Nephron progenitor cell (in vitro differentiated cells): ENCODE measurements at regions not wholly inside any gene's neighbourhood (a gene's known extent, or its start where the extent isn't known, plus 50 kb on each side); places are given as distances from the start of the nearest gene placed in this dataset.

Experiments used
- DNase-seq: peaks from one replicate; pipeline ENCODE4 v3.0.0; 2021
- H3K27ac Mint-ChIP-seq: 2 replicates; pipeline ENCODE4 v1.8.0; 2021; ENCODE audit warnings: mild to moderate bottlenecking, moderate library complexity, mixed read lengths
- H3K27me3 Mint-ChIP-seq: 2 replicates; pipeline ENCODE4 v1.8.0; 2021; ENCODE audit warnings: mild to moderate bottlenecking, low read depth, mixed read lengths; ENCODE audit not compliant: poor library complexity
- H3K36me3 Mint-ChIP-seq: 2 replicates; pipeline ENCODE4 v1.8.0; 2021; ENCODE audit warnings: low read depth, mixed read lengths
- H3K4me1 Mint-ChIP-seq: 2 replicates; pipeline ENCODE4 v1.8.0; 2021; ENCODE audit warnings: mixed read lengths
- H3K4me3 Mint-ChIP-seq: 2 replicates; pipeline ENCODE4 v1.8.0; 2021; ENCODE audit warnings: mild to moderate bottlenecking, moderate library complexity, mixed read lengths
- H3K9me3 Mint-ChIP-seq: 2 replicates; pipeline ENCODE4 v1.8.0; 2021; ENCODE audit warnings: mild to moderate bottlenecking, moderate library complexity, mixed read lengths
- TF ChIP-seq, protein P1 (sequence below): fragments of 200-600 bp; sonication (generic); IDR thresholded peaks from 2 replicates; pipeline ENCODE4 v1.5.0; 2021; ENCODE audit warnings: antibody characterized with exemption

GRCh38 chr2:8584174-8585066 is 97.4 kb upstream of the ID2 start:
- H3K27ac Mint-ChIP-seq, result no peak overlapping the region
- no peaks in the 10 kb centered on the region for H3K36me3 Mint-ChIP-seq
- TF ChIP-seq, protein P1, sequence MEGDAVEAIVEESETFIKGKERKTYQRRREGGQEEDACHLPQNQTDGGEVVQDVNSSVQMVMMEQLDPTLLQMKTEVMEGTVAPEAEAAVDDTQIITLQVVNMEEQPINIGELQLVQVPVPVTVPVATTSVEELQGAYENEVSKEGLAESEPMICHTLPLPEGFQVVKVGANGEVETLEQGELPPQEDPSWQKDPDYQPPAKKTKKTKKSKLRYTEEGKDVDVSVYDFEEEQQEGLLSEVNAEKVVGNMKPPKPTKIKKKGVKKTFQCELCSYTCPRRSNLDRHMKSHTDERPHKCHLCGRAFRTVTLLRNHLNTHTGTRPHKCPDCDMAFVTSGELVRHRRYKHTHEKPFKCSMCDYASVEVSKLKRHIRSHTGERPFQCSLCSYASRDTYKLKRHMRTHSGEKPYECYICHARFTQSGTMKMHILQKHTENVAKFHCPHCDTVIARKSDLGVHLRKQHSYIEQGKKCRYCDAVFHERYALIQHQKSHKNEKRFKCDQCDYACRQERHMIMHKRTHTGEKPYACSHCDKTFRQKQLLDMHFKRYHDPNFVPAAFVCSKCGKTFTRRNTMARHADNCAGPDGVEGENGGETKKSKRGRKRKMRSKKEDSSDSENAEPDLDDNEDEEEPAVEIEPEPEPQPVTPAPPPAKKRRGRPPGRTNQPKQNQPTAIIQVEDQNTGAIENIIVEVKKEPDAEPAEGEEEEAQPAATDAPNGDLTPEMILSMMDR, result no peak
- no peak for DNase-seq
- no peaks in the 10 kb centered on the region for H3K9me3 Mint-ChIP-seq
- peak overlapping the region; percentile 75 for H3K4me3 Mint-ChIP-seq
- peaks cover 12% of the 10 kb centered on the region for H3K27me3 Mint-ChIP-seq
- peaks cover 87% of the 10 kb centered on the region for H3K4me1 Mint-ChIP-seq

DNA sequence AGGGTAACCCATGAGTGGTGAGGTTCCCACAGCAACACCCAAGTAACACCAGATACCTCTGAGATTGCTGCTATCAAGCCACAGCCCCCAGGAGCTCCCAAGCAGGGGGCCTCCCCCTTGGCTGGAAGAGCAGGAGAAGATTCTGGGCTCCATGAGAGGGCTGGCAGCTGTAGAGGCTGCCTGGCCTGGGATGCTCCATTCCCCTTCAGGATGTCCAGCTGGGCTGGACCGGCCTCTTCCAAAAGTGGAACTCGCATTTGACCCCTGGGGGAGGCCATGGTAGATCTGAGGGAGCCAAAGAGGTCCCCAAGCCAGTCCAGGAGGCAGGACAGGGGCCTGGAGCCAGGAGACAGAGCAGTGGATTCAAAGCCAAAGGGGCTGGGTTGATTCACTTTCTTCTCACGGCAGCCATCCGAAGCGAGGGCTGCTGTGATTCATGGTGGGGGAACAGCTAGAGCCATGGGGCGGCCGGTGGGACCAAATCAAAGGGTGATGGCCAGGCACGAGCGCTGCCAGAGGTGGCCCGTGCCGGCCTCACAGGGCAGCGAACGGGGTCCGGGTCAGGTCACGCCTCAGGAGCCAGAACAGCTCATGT is 95.3 kb upstream of the ID2 start:
- no peak for DNase-seq
- H3K4me3 Mint-ChIP-seq, result no peak overlapping the region

GRCh38 chr2:8587251-8587791 is 94.5 kb upstream of the ID2 start:
- DNase-seq, result no peak
- no peaks in the 10 kb centered on the region for H3K9me3 Mint-ChIP-seq
- TF ChIP-seq, protein P1, result no peak
- H3K4me1 Mint-ChIP-seq, result peaks cover 81% of the 10 kb centered on the region
- H3K27ac Mint-ChIP-seq, result peak overlapping the region; percentile 64
- peak overlapping the region; percentile 38 for H3K4me3 Mint-ChIP-seq
- H3K27me3 Mint-ChIP-seq, result peaks cover 8% of the 10 kb centered on the region
- no peaks in the 10 kb centered on the region for H3K36me3 Mint-ChIP-seq

More for the DNA sequence above, 95.3 kb upstream of the ID2 start:
- TF ChIP-seq, protein P1, result no peak
- H3K27ac Mint-ChIP-seq, result no peak overlapping the region
- H3K36me3 Mint-ChIP-seq, result no peaks in the 10 kb centered on the region
- H3K9me3 Mint-ChIP-seq, result no peaks in the 10 kb centered on the region
- H3K4me1 Mint-ChIP-seq, result peaks cover 81% of the 10 kb centered on the region
- H3K27me3 Mint-ChIP-seq, result peaks cover 8% of the 10 kb centered on the region

GRCh38 chr2:8587920-8588830 is 93.7 kb upstream of the ID2 start:
- no peak for DNase-seq
- Mint-ChIP-seq H3K9me3 (no peaks in the 10 kb centered on the region), H3K4me3 (no peak overlapping the region), H3K36me3 (no peaks in the 10 kb centered on the region), H3K27me3 (peaks cover 10% of the 10 kb centered on the region), H3K27ac (peak overlapping the region; percentile 22), H3K4me1 (peaks cover 77% of the 10 kb centered on the region)
- TF ChIP-seq, protein P1, result no peak

DNA sequence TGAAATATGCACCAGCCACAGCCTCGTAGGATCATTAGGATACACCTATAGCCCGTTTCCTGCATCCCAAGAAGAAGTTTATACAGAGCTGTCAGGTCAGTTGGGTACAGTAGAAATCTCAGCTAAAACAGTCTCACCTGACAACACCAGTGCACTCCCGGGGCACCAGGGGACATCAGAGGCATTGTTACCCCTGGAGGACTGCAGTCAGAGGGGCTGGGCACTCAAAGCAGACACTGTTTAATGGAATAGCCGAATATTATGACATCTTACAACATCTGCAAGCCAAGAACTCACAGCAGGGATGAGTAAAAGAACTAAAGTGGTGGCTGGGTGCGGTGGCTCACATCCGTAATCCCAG is 93.0 kb upstream of the ID2 start:
- peaks cover 5% of the 10 kb centered on the region for H3K9me3 Mint-ChIP-seq
- H3K27me3 Mint-ChIP-seq, result peaks cover 10% of the 10 kb centered on the region
- no peak overlapping the region for H3K27ac Mint-ChIP-seq
- H3K4me3 Mint-ChIP-seq, result no peak overlapping the region
- no peak for DNase-seq
- H3K36me3 Mint-ChIP-seq, result no peaks in the 10 kb centered on the region
- H3K4me1 Mint-ChIP-seq, result peaks cover 79% of the 10 kb centered on the region
- TF ChIP-seq, protein P1, result no peak
